ENCODE measurements at regions not wholly inside any gene's neighbourhood (a gene's known extent, or its start where the extent isn't known, plus 50 kb on each side); places are given as distances from the start of the nearest gene placed in this dataset.
A peak's percentile ranks its signal among the peaks of the same experiment; 100 is the strongest.

DNA sequence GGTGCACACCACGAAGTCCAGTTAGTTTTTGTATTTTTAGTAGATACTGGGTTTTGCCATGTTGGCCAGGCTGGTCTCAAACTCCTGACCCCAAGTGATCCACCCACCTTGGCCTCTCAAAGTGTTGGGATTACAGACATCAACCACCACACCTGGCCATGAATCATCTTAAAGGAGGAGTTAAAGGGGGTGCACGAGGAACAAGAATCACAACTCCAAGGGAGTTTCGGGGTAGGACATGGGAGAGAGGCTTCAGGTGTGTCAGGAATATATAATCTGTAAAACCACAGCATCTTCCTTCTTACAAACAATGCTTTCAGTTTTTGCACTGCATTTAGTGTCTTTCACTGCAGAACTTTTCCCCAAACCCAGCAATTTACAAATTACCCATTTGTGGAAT, 137.4 kb upstream of the SGK1 start:
- Histone ChIP-seq H3K9ac (no peak overlapping the region), H3K27ac (no peak overlapping the region)

DNA sequence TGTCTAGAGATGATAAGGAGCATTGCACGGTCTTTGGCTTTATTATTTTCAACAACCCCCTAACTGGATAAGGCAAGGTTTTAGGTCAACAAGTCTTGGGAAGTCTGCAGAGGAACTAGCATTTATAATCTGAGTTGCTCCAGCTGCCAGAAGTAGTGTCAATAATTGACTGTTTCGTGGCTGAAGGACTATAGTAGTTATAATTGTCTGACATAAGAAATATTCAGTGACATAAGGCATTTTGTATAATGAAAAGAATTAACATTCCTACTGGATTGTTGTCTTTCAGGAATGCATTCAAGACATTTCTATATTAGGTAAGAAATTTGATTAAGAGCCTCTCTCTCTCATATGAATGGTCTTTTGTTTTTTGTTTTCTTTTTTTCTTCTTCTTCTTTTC, 136.9 kb upstream of the SGK1 start:
- Histone ChIP-seq H3K36me3 (ENCODE audit: control insufficient read depth, insufficient read depth, low read length) (no peaks in the 10 kb centered on the region), H3K4me1 (peaks cover 22% of the 10 kb centered on the region), H3K4me2 (ENCODE audit: low read length) (no peak overlapping the region), H3K4me3 (ENCODE audit: low read depth, low read length) (no peak overlapping the region), H3K79me2 (no peaks in the 10 kb centered on the region), H3K9ac (no peak overlapping the region), H3K9me3 (ENCODE audit: control insufficient read depth, low read length) (no peaks in the 10 kb centered on the region), H3K27me3 (ENCODE audit: control insufficient read depth, insufficient read depth, low read length) (no peaks in the 10 kb centered on the region), H2AFZ (no peak overlapping the region), H3K27ac (peak overlapping the region; percentile 36)
- TF ChIP-seq, protein P1, sequence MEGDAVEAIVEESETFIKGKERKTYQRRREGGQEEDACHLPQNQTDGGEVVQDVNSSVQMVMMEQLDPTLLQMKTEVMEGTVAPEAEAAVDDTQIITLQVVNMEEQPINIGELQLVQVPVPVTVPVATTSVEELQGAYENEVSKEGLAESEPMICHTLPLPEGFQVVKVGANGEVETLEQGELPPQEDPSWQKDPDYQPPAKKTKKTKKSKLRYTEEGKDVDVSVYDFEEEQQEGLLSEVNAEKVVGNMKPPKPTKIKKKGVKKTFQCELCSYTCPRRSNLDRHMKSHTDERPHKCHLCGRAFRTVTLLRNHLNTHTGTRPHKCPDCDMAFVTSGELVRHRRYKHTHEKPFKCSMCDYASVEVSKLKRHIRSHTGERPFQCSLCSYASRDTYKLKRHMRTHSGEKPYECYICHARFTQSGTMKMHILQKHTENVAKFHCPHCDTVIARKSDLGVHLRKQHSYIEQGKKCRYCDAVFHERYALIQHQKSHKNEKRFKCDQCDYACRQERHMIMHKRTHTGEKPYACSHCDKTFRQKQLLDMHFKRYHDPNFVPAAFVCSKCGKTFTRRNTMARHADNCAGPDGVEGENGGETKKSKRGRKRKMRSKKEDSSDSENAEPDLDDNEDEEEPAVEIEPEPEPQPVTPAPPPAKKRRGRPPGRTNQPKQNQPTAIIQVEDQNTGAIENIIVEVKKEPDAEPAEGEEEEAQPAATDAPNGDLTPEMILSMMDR (IDR thresholded peaks at IDR 0.05) = no peak

More for the DNA sequence above, 137.4 kb upstream of the SGK1 start:
- peaks cover 22% of the 10 kb centered on the region for H3K4me1 ChIP-seq
- TF ChIP-seq, protein P1 (IDR thresholded peaks at IDR 0.05) = no peak
- H3K4me2 ChIP-seq (ENCODE audit: low read length) = no peak overlapping the region
- no peaks in the 10 kb centered on the region for H3K27me3 ChIP-seq (ENCODE audit: control insufficient read depth, insufficient read depth, low read length)
- H3K9me3 ChIP-seq (ENCODE audit: control insufficient read depth, low read length) = no peaks in the 10 kb centered on the region
- no peak overlapping the region for H3K4me3 ChIP-seq (ENCODE audit: low read depth, low read length)
- no peaks in the 10 kb centered on the region for H3K79me2 ChIP-seq
- H2AFZ ChIP-seq = no peak overlapping the region
- H3K36me3 ChIP-seq (ENCODE audit: control insufficient read depth, insufficient read depth, low read length) = no peaks in the 10 kb centered on the region

DNA sequence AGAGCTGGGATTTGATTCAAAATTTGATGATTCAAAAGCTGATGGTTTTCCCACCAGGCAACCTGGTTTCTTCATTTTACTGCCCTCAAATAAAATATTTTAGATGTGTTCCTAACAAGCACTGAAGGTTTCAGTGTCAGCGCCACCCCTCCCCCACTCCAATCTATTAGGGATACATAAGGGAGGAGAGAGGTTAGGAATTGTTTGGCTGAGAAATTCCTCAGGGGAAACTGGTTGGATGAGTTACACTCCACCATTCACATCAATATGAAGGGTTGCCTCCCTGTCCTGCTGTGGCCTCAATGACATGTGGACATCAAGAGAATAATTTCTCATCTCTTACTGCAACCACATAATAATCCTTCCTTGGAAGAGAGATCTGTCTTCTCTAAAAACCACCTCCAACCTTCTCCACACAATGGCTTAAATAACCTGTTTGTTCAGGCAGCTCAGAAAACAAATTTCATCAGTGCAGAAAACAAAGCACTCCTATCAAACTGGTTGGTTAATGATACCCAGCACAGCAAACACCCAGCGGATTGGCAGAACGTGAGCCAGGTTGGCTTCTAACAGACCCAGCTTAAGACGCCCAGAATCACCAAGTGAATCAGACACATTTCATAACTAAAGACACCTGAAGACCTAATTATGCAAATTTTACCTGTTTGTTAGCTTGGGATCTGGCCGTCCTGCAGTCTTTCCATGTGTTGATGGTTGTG, 136.0 kb upstream of the SGK1 start:
- Histone ChIP-seq H2AFZ (peak overlapping the region; percentile 40), H3K27ac (peak overlapping the region; percentile 36), H3K4me1 (peaks cover 22% of the 10 kb centered on the region), H3K9me3 (ENCODE audit: control insufficient read depth, low read length) (no peaks in the 10 kb centered on the region), H3K4me2 (ENCODE audit: low read length) (no peak overlapping the region), H3K9ac (no peak overlapping the region), H3K27me3 (ENCODE audit: control insufficient read depth, insufficient read depth, low read length) (no peaks in the 10 kb centered on the region), H3K79me2 (no peaks in the 10 kb centered on the region), H3K36me3 (ENCODE audit: control insufficient read depth, insufficient read depth, low read length) (no peaks in the 10 kb centered on the region), H3K4me3 (ENCODE audit: low read depth, low read length) (no peak overlapping the region)
- TF ChIP-seq, protein P1 (IDR thresholded peaks at IDR 0.05) = no peak

DNA sequence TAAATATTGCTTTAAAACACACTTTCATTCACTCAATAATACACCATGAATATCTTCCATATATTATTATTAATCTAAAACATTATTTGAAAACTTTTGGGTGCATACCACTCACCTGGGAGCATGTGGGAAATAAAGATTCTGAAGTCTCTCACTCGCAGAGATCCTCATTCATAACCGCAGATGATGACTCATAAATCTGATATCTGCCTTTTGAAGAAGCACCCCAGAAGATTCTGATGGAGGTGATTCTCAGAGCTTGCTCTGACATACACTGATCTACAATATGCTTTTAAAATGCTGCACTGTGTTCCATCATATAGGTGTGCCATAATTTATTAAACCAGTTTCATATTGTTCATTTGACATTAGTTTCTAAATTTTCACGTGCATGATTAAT, 135.0 kb upstream of the SGK1 start:
- Histone ChIP-seq H3K4me1 (peaks cover 25% of the 10 kb centered on the region), H3K79me2 (no peaks in the 10 kb centered on the region), H2AFZ (no peak overlapping the region), H3K36me3 (ENCODE audit: control insufficient read depth, insufficient read depth, low read length) (no peaks in the 10 kb centered on the region), H3K9ac (no peak overlapping the region), H3K27ac (no peak overlapping the region), H3K4me3 (ENCODE audit: low read depth, low read length) (no peak overlapping the region), H3K27me3 (ENCODE audit: control insufficient read depth, insufficient read depth, low read length) (no peaks in the 10 kb centered on the region), H3K4me2 (ENCODE audit: low read length) (no peak overlapping the region), H3K9me3 (ENCODE audit: control insufficient read depth, low read length) (no peaks in the 10 kb centered on the region)
- TF ChIP-seq, protein P1 (IDR thresholded peaks at IDR 0.05) = no peak

DNA sequence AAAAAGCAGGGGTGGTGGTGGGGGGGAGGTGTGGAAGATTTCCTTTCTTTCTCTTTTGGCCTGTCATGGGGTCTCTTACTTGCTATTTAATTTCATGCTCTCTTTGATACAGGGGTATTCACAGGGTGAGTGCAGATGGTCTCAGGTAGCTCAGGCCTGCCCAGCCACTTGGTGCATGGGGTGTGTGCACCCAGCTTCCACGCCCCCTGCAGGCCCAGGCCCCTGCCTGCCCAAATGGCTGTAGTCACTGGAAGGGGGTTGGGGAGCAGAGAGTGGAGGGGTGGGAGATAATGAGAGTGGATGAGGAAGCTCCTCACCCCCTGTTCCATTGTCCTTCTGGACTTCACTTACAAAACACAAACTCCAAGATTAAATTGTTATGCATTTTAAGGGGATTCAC, 133.6 kb upstream of the SGK1 start:
- no peaks in the 10 kb centered on the region for H3K9me3 ChIP-seq (ENCODE audit: control insufficient read depth, low read length)
- no peaks in the 10 kb centered on the region for H3K79me2 ChIP-seq
- H3K36me3 ChIP-seq (ENCODE audit: control insufficient read depth, insufficient read depth, low read length) = no peaks in the 10 kb centered on the region
- H3K4me1 ChIP-seq = peaks cover 36% of the 10 kb centered on the region
- no peak overlapping the region for H3K9ac ChIP-seq
- TF ChIP-seq, protein P1 (IDR thresholded peaks at IDR 0.05) = no peak
- H3K4me2 ChIP-seq (ENCODE audit: low read length) = no peak overlapping the region
- H3K4me3 ChIP-seq (ENCODE audit: low read depth, low read length) = no peak overlapping the region
- no peak overlapping the region for H3K27ac ChIP-seq
- peak overlapping the region; percentile 36 for H2AFZ ChIP-seq
- H3K27me3 ChIP-seq (ENCODE audit: control insufficient read depth, insufficient read depth, low read length) = no peaks in the 10 kb centered on the region
